ENCODE measurements at regions not wholly inside any gene's neighbourhood (a gene's known extent, or its start where the extent isn't known, plus 50 kb on each side); places are given as distances from the start of the nearest gene placed in this dataset.
A peak's percentile ranks its signal among the peaks of the same experiment; 100 is the strongest.

DNA sequence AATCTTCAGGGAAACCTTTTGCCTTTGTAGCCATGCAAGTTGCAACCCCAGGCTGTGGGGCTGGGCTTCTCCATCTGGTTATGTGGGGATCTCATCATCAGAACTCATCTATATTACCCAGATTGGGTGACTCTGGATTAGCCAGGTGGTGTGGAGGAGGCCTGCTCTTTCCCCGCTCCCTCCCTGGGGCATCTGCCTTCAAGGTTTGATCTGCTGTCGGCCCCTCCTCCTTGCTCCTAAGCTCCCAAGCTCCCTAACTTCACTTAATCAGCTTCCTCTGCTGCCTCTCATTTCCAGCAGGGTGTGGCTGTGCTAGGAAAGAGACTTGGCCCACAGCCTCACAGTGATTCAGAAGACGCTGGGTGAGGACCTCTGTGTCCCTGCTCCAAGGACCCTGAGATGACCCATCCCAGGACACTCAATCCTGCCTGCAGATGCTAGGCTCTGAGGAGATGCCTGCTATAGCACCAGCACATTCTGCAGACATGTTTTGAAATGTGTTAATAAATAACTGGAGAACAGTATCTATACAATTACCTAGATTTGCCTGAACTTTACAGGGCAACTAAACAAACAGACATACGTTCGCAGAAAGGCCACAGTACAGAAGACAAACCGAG is 392.1 kb upstream of the PODXL start:
- no peak overlapping the region for H3K9ac ChIP-seq (ENCODE audit: low read length in 2 of 2)
- peaks cover 10 to 12% of the 10 kb centered on the region in 2 donors for H3K27me3 ChIP-seq (ENCODE audit: control insufficient read depth in 1 of 2, insufficient read depth in 2 of 2, low read length in 2 of 2)
- H3K27ac ChIP-seq (ENCODE audit: low read length): no peak overlapping the region

DNA sequence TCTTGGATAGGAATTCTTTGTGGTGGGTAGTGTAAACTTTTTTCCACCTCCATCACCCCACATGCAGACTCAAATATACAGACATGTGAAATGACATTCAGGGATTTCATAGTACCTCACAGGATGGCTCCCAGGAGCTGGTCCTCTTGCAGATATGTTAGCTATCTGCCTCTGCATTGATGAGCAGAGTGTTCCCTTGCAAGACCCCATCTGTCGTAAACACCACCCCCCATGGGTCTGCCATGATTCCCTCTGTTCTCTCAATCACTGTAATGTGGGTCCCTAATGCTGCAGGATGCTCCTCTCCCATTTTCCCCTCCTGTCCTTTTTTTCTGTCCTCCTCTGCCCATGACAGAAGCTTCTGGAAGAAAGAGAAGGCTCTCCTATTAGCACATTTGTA is 391.2 kb upstream of the PODXL start:
- Histone ChIP-seq H3K9ac (ENCODE audit: low read length in 2 of 2) (no peak overlapping the region), H3K27ac (ENCODE audit: low read length) (no peak overlapping the region), H3K36me3 (ENCODE audit: control insufficient read depth in 2 of 2, insufficient read depth in 2 of 2, low read length in 2 of 2) (no peaks in the 10 kb centered on the region), H3K27me3 (ENCODE audit: control insufficient read depth in 1 of 2, insufficient read depth in 2 of 2, low read length in 2 of 2) (peaks cover 12 to 14% of the 10 kb centered on the region in 2 donors), H3K4me1 (ENCODE audit: control insufficient read depth, insufficient read depth, low read length) (peaks cover 28% of the 10 kb centered on the region), H3K4me3 (ENCODE audit: low read length in 2 of 2) (no peak overlapping the region), H3K9me3 (ENCODE audit: control insufficient read depth in 2 of 2, low read length in 2 of 2) (peaks cover 4% of the 10 kb centered on the region in 2 donors)

More for the DNA sequence above, 392.1 kb upstream of the PODXL start:
- H3K9me3 ChIP-seq (ENCODE audit: control insufficient read depth in 2 of 2, low read length in 2 of 2): peaks cover 4% of the 10 kb centered on the region in 2 donors
- H3K4me1 ChIP-seq (ENCODE audit: control insufficient read depth, insufficient read depth, low read length): peaks cover 29% of the 10 kb centered on the region
- H3K36me3 ChIP-seq (ENCODE audit: control insufficient read depth in 2 of 2, insufficient read depth in 2 of 2, low read length in 2 of 2): no peaks in the 10 kb centered on the region
- H3K4me3 ChIP-seq (ENCODE audit: low read length in 2 of 2): no peak overlapping the region

DNA sequence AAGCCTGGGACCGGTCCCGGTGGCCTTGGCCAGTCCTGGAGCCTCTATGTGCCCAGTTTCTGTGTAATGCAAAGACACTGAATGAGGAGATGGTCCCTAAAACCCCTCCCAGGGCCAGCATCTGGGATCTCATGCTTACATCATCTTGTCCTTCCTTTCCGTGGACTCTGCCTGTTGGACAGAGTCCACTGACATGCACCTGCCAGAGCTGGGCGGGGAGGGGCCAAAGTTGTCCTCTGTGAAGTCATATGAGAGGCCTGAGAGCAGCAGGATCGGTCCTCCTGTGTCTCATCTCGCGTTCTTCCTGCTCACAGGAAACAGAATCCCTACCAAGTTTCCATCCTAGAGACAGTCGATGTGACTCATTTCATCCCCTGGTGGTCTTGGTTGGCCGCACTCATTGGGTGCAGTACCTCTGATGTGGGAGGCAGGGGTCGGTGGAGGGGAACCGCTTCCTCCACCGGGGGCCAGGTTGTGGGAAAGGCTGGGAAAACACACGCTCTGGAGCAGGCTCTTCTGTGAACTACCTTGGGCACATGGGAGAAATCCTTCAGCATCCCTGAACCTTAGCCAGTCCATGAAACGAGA is 389.6 kb upstream of the PODXL start:
- H3K27me3 ChIP-seq (ENCODE audit: control insufficient read depth in 1 of 2, insufficient read depth in 2 of 2, low read length in 2 of 2): peaks cover 12 to 14% of the 10 kb centered on the region in 2 donors
- H3K9ac ChIP-seq (ENCODE audit: low read length in 2 of 2): no peak overlapping the region

DNA sequence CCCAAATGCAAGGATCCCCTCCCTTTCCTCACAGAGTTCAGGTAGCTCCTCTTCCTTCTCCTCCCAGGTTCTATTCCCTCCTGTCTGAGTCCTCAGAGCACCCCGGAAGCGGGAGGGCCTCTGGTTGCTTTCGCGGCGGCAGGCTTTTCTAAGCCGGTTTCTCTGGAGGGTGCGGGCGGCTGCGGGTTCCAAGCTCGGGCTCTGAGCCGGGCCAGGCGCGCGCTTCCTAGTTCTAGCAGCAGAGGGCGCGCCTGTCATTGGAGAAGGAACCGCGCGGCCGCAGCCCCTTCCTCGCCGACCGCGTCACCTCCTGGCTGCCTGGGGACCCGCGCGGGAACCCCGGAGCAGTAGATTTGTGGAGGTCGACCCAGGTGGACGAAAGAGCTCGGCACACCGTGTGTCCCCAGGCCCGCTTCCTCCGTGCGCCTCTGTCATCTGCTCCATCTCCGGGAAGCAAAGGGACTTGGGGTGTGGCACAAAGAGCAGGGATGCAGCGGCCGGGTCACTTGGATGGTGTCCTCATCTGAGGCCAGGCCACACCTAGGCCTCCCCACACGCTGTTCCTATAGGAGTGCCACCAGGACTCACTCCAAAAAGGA is 389.0 kb upstream of the PODXL start:
- peak overlapping the region in 1 of 2 donors; percentile 36 for H3K9ac ChIP-seq (ENCODE audit: low read length in 2 of 2)
- H3K4me1 ChIP-seq (ENCODE audit: control insufficient read depth, insufficient read depth, low read length): peaks cover 25% of the 10 kb centered on the region
- H3K27me3 ChIP-seq (ENCODE audit: control insufficient read depth in 1 of 2, insufficient read depth in 2 of 2, low read length in 2 of 2): peaks cover 12 to 14% of the 10 kb centered on the region in 2 donors
- H3K4me3 ChIP-seq (ENCODE audit: low read length in 2 of 2): peak overlapping the region in 1 of 2 donors; percentile 64
- no peaks in the 10 kb centered on the region for H3K36me3 ChIP-seq (ENCODE audit: control insufficient read depth in 2 of 2, insufficient read depth in 2 of 2, low read length in 2 of 2)
- H3K27ac ChIP-seq (ENCODE audit: low read length): no peak overlapping the region
- no peaks in the 10 kb centered on the region for H3K9me3 ChIP-seq (ENCODE audit: control insufficient read depth in 2 of 2, low read length in 2 of 2)

More for the DNA sequence above, 389.6 kb upstream of the PODXL start:
- no peaks in the 10 kb centered on the region for H3K9me3 ChIP-seq (ENCODE audit: control insufficient read depth in 2 of 2, low read length in 2 of 2)
- H3K36me3 ChIP-seq (ENCODE audit: control insufficient read depth in 2 of 2, insufficient read depth in 2 of 2, low read length in 2 of 2): no peaks in the 10 kb centered on the region
- H3K4me3 ChIP-seq (ENCODE audit: low read length in 2 of 2): no peak overlapping the region
- H3K27ac ChIP-seq (ENCODE audit: low read length): no peak overlapping the region
- H3K4me1 ChIP-seq (ENCODE audit: control insufficient read depth, insufficient read depth, low read length): peaks cover 25% of the 10 kb centered on the region

DNA sequence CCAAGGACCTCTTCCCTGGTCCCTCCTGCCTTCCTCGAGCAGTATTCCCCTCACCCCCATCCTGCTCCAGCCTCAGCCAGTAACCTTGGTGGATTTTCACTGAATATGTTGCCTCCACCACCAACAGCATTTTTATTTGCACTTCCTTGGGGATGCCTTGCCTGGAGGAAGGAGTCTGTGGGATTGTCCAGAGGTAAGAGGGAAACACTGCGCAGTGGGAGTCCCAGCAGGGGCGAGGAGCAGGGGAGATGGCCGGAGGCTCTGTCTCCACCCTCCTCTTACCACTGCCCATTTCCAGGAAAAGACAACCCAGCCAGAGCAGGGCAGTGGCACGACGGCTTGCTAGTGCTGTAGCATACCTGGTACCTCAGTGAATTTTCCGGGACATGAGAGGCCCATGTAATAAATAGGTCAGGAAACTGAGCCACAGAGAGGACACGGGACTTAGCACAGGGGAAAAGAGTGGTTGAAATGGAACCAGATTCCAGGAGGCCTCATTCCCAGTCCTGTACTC is 388.2 kb upstream of the PODXL start:
- Histone ChIP-seq H3K4me3 (ENCODE audit: low read length in 2 of 2) (no peak overlapping the region), H3K27me3 (ENCODE audit: control insufficient read depth in 1 of 2, insufficient read depth in 2 of 2, low read length in 2 of 2) (peaks cover 12 to 14% of the 10 kb centered on the region in 2 donors), H3K4me1 (ENCODE audit: control insufficient read depth, insufficient read depth, low read length) (peaks cover 21% of the 10 kb centered on the region), H3K9ac (ENCODE audit: low read length in 2 of 2) (no peak overlapping the region), H3K9me3 (ENCODE audit: control insufficient read depth in 2 of 2, low read length in 2 of 2) (no peaks in the 10 kb centered on the region), H3K36me3 (ENCODE audit: control insufficient read depth in 2 of 2, insufficient read depth in 2 of 2, low read length in 2 of 2) (no peaks in the 10 kb centered on the region), H3K27ac (ENCODE audit: low read length) (no peak overlapping the region)

DNA sequence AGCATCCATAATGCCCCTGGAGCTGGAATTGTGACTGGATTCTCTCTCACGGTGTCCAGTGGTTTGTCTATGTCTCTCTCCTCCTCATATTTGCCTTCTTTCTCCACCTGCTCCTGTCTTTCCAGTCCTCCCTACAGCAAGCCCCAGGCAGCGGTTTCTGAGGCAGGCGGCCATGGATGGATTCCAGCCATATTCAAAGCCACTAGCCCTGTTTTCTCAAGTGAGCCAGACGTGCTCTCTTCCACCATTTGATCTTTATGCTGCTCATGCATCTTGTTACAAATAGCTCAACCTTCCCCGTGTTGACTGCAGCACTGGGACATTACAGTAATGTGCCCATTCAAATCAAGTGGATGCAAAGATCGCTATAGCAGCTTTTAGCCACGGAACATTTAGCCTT is 387.2 kb upstream of the PODXL start:
- Histone ChIP-seq H3K27me3 (ENCODE audit: control insufficient read depth in 1 of 2, insufficient read depth in 2 of 2, low read length in 2 of 2) (peaks cover 12 to 14% of the 10 kb centered on the region in 2 donors), H3K27ac (ENCODE audit: low read length) (no peak overlapping the region)

DNA sequence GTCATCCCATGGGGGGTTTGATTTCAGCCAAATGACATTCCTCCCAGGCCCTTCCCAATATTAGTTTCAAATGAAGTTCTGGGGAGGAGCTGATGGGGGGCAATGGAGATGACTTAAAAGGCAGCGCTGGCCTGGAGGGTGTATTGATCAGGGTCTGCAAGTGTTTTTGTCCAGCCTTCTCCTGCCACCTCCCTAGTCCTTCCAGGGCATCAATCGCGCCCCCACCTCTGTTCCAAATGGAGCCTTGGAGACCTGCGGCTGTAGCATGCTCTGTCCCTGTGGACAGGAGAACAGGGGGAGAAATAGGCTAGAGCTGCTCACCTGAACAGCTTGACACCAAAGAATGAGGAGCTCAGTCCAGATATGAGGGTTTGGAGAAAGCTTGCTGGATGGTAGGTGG is 386.8 kb upstream of the PODXL start:
- Histone ChIP-seq H3K27me3 (ENCODE audit: control insufficient read depth in 1 of 2, insufficient read depth in 2 of 2, low read length in 2 of 2) (peaks cover 12 to 14% of the 10 kb centered on the region in 2 donors), H3K27ac (ENCODE audit: low read length) (no peak overlapping the region), H3K36me3 (ENCODE audit: control insufficient read depth in 2 of 2, insufficient read depth in 2 of 2, low read length in 2 of 2) (no peaks in the 10 kb centered on the region), H3K4me3 (ENCODE audit: low read length in 2 of 2) (no peak overlapping the region), H3K9ac (ENCODE audit: low read length in 2 of 2) (no peak overlapping the region), H3K9me3 (ENCODE audit: control insufficient read depth in 2 of 2, low read length in 2 of 2) (no peaks in the 10 kb centered on the region), H3K4me1 (ENCODE audit: control insufficient read depth, insufficient read depth, low read length) (peaks cover 14% of the 10 kb centered on the region)

More for the DNA sequence above, 387.2 kb upstream of the PODXL start:
- Histone ChIP-seq H3K9me3 (ENCODE audit: control insufficient read depth in 2 of 2, low read length in 2 of 2) (no peaks in the 10 kb centered on the region), H3K9ac (ENCODE audit: low read length in 2 of 2) (no peak overlapping the region), H3K4me3 (ENCODE audit: low read length in 2 of 2) (no peak overlapping the region), H3K36me3 (ENCODE audit: control insufficient read depth in 2 of 2, insufficient read depth in 2 of 2, low read length in 2 of 2) (no peaks in the 10 kb centered on the region), H3K4me1 (ENCODE audit: control insufficient read depth, insufficient read depth, low read length) (peaks cover 18% of the 10 kb centered on the region)

DNA sequence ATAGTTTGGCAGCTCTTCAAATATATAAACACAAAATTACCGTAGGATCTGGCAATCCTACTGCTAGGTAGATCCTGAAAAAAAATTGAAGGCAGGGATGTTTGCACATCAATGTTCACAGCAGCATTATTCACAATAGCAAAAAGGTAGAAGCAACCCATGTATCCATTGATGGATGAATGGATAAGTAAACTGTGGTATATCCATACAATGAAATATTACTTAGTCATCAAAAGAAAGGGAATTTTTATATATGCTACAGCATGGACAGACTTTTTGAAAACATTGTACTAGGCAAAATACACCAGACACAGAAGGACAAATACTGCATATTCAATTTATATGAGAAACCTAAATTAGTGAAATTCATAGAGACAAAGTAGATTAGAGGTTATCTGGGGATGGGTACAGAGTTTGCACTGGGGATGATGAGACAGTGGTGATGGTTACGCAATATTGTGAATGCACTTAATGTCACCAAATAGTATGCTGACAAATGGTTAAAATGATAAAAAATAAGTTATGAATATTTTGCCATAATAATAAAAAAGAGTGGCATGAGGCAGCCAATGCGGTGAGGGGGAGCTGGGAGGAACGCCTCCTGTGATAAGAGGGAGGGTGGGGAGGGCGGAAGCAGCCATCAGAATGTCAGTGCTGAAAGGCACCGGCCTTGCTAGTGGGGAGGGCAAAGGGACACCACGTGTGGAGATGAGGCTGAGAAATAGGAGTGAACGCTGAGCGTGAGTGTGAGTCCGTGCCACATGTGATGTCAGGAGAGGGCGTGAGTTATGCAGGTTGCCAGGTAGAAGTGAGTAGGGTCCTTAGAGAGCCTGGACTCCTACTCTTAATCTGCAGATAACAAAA is 386.1 kb upstream of the PODXL start:
- Histone ChIP-seq H3K9me3 (ENCODE audit: control insufficient read depth in 2 of 2, low read length in 2 of 2) (no peaks in the 10 kb centered on the region), H3K4me1 (ENCODE audit: control insufficient read depth, insufficient read depth, low read length) (peaks cover 11% of the 10 kb centered on the region), H3K4me3 (ENCODE audit: low read length in 2 of 2) (no peak overlapping the region), H3K36me3 (ENCODE audit: control insufficient read depth in 2 of 2, insufficient read depth in 2 of 2, low read length in 2 of 2) (no peaks in the 10 kb centered on the region), H3K27me3 (ENCODE audit: control insufficient read depth in 1 of 2, insufficient read depth in 2 of 2, low read length in 2 of 2) (peaks cover 12 to 14% of the 10 kb centered on the region in 2 donors), H3K9ac (ENCODE audit: low read length in 2 of 2) (no peak overlapping the region), H3K27ac (ENCODE audit: low read length) (no peak overlapping the region)

DNA sequence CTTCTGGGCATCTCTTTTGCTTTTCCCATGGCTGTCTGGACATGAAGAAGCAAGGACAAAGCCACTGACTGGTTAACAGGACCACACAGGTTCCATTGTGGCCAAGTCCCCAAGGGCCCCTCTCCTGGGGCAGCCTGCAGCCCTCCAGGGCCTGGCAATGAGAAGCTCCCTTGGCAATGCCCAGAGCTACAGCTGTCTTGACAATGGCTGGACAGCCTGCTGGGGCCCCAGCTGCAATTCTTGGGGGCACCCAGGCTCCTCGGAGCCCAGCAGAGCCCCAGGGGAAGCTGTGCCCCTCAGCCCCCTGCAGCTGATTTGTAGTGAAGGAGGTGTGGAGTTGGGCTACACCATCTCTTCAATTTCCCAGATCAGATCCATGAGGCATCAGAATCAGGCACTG is 384.9 kb upstream of the PODXL start:
- Histone ChIP-seq H3K4me1 (ENCODE audit: control insufficient read depth, insufficient read depth, low read length) (peaks cover 11% of the 10 kb centered on the region), H3K4me3 (ENCODE audit: low read length in 2 of 2) (no peak overlapping the region), H3K27me3 (ENCODE audit: control insufficient read depth in 1 of 2, insufficient read depth in 2 of 2, low read length in 2 of 2) (peaks cover 10 to 12% of the 10 kb centered on the region in 2 donors), H3K9me3 (ENCODE audit: control insufficient read depth in 2 of 2, low read length in 2 of 2) (no peaks in the 10 kb centered on the region), H3K27ac (ENCODE audit: low read length) (no peak overlapping the region), H3K36me3 (ENCODE audit: control insufficient read depth in 2 of 2, insufficient read depth in 2 of 2, low read length in 2 of 2) (no peaks in the 10 kb centered on the region), H3K9ac (ENCODE audit: low read length in 2 of 2) (no peak overlapping the region)

DNA sequence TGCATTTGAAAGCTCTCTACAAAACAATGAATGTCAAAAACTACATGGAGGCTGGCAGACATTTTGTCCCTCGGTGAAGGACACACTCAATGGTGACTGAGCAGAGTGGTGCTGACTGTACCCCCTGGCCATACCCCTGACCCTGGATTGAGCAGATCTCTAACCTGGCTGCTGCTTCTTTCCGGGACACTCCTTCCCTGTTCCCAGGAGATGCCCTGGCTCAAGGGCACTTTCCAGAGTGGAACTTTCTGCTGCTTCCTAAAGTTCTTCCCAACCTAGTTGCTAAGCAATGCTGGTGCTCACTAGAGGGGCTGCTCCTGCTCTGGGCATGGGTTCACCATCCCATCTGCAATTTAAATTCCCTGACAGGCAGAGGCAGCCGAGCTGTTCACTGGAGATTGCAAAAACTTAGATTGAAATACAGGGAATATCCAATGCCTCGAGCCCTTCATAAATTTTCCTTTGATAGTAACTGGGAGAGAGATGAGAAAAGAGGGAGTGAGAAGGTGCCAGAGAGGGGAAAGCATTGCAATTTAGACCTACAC is 384.3 kb upstream of the PODXL start:
- Histone ChIP-seq H3K36me3 (ENCODE audit: control insufficient read depth in 2 of 2, insufficient read depth in 2 of 2, low read length in 2 of 2) (no peaks in the 10 kb centered on the region), H3K27me3 (ENCODE audit: control insufficient read depth in 1 of 2, insufficient read depth in 2 of 2, low read length in 2 of 2) (peaks cover 9 to 10% of the 10 kb centered on the region in 2 donors), H3K4me3 (ENCODE audit: low read length in 2 of 2) (no peak overlapping the region), H3K9ac (ENCODE audit: low read length in 2 of 2) (no peak overlapping the region), H3K4me1 (ENCODE audit: control insufficient read depth, insufficient read depth, low read length) (peaks cover 7% of the 10 kb centered on the region), H3K9me3 (ENCODE audit: control insufficient read depth in 2 of 2, low read length in 2 of 2) (no peaks in the 10 kb centered on the region), H3K27ac (ENCODE audit: low read length) (no peak overlapping the region)
